ENCODE measurements at regions not wholly inside any gene's neighbourhood (a gene's known extent, or its start where the extent isn't known, plus 50 kb on each side); places are given as distances from the start of the nearest gene placed in this dataset.

DNA sequence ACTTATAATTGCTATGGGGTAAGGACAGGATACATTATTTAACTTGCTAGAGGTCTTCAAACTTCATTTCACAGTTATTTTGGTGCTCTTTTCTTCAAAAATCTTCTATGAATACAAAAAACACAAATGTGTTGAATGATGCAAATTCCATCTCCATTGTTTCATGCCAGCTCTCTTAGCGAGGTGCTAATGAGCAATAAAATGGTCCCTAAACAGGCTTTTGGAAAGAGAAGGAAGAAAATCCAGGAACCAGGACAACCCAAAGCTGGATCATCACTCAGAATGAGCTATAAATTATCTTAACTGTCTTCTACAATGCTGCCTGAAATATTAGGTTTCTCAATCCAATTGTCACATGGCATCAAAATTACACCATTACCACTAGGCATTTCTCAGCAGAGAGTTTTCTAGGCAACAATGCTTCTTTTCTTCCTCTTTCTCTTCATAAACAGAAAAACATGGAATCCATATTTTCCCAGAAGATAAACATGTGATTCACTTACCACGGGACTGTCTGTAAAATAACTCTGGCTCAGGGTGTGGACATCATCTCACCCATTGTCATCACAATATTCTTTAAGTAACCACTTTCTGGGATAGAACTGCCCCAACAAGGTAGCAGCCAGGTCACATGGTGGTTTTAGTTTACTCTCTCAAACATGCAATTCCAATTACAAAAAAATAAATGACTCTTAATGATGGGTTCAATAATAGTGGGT lies 249.4 kb downstream of the NPR3 start:
- no peaks in the 10 kb centered on the region for H3K9me3 ChIP-seq (ENCODE audit: control insufficient read depth, low read length)
- H3K4me3 ChIP-seq (ENCODE audit: low read length) = no peak overlapping the region
- no peaks in the 10 kb centered on the region for H3K4me1 ChIP-seq (ENCODE audit: control insufficient read depth, insufficient read depth, low read length)
- no peaks in the 10 kb centered on the region for H3K36me3 ChIP-seq (ENCODE audit: control insufficient read depth, insufficient read depth, low read length)
- H3K9ac ChIP-seq (ENCODE audit: low read length) = no peak overlapping the region
- H3K27me3 ChIP-seq (ENCODE audit: control insufficient read depth, insufficient read depth, low read length) = no peaks in the 10 kb centered on the region

DNA sequence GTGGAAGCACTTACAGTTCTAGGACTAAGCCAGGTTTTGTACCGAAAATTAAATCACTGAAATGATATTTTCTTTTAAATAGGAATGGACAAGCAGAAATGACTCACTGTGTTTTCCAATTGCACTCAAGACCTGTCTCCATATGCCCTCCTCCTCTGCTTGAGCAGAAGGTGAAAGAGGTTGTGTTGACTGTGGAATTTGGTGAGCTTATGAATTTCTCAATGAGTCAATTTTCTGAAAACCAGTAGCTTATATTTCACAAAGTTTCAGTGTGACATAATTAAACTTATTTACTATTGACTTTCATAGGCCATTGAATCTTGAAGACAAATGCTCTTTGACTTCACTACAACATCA lies 249.9 kb downstream of the NPR3 start:
- Histone ChIP-seq H3K36me3 (ENCODE audit: control insufficient read depth, insufficient read depth, low read length) (no peaks in the 10 kb centered on the region), H3K9ac (ENCODE audit: low read length) (no peak overlapping the region), H3K27me3 (ENCODE audit: control insufficient read depth, insufficient read depth, low read length) (no peaks in the 10 kb centered on the region), H3K9me3 (ENCODE audit: control insufficient read depth, low read length) (no peaks in the 10 kb centered on the region), H3K4me1 (ENCODE audit: control insufficient read depth, insufficient read depth, low read length) (no peaks in the 10 kb centered on the region), H3K4me3 (ENCODE audit: low read length) (no peak overlapping the region)

DNA sequence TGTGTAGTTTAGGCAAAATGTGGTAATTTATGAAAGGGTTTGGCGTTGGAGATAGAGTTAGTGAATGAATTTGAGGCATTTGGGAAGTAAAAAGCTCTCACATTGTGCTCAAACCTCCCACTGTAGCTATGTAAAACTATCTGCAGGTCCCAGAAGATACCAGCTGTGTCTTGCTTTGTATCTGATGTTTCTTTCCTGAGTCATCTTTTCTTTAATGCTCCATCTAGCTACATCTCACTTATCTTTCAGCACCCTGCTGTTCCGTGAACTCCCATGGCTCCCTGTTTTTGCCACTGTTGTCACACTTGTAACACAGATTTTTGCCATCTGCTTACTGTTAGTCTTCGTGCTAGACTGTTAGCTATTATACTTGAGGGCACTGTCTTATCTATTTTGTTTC lies 253.1 kb downstream of the NPR3 start:
- Histone ChIP-seq H3K9me3 (ENCODE audit: control insufficient read depth, low read length) (no peaks in the 10 kb centered on the region), H3K4me3 (ENCODE audit: low read length) (no peak overlapping the region), H3K9ac (ENCODE audit: low read length) (no peak overlapping the region), H3K36me3 (ENCODE audit: control insufficient read depth, insufficient read depth, low read length) (no peaks in the 10 kb centered on the region), H3K4me1 (ENCODE audit: control insufficient read depth, insufficient read depth, low read length) (no peaks in the 10 kb centered on the region), H3K27me3 (ENCODE audit: control insufficient read depth, insufficient read depth, low read length) (no peaks in the 10 kb centered on the region)

DNA sequence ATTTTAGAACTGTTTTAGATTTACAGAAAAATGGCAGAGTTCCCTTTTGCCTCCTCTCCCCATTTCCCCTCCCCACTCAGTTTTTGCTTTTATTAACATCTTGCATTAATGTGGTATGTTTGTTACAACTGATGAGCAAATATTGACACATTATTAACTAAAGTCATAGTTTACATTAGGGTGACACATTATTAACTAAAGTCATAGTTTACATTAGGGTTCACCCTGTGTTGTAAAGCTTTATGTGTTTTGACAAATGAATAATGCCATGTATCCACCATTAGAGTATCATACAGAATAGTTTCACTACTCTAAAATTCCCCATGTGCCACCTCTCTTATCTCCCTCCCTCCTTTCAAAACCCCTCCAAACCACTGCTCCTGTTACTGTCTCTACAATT lies 262.5 kb downstream of the NPR3 start:
- H3K4me1 ChIP-seq (ENCODE audit: control insufficient read depth, insufficient read depth, low read length) = no peaks in the 10 kb centered on the region
- H3K4me3 ChIP-seq (ENCODE audit: low read length) = no peak overlapping the region
- no peak overlapping the region for H3K9ac ChIP-seq (ENCODE audit: low read length)
- no peaks in the 10 kb centered on the region for H3K27me3 ChIP-seq (ENCODE audit: control insufficient read depth, insufficient read depth, low read length)
- H3K9me3 ChIP-seq (ENCODE audit: control insufficient read depth, low read length) = no peaks in the 10 kb centered on the region
- H3K36me3 ChIP-seq (ENCODE audit: control insufficient read depth, insufficient read depth, low read length) = no peaks in the 10 kb centered on the region

DNA sequence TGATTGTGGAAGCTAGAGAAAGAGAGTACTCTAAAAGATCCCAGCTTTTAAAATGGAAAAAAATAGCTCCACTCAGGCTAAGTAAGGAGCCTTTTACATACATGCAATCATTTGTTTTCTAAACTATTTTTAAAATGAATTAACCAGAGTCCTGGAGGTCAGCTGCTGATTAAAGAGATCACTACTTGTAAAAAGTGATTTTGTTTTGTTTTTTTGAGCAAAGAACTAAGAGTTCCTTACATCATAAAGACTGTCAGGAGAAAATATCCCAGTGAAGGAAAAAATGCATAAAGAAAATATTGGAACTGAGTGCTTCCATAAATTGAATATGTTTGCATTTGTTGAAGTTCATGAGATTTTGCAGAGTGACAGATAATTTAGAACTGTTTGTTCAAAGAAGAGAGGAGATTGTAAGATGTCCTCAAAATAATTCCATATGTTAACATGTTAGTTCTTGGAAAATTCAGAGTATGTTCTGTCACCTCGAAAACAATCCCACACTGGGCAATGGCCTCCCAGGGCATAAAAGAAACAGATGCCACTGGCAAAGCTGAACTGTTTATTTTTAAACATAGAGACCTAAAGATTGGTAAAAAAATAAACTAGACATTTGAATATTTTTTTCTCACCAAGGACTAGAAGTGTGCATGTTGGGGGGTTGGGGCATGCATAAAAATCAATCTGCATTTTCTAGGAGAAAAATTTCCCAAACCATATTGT lies 264.7 kb downstream of the NPR3 start:
- Histone ChIP-seq H3K36me3 (ENCODE audit: control insufficient read depth, insufficient read depth, low read length) (no peaks in the 10 kb centered on the region), H3K9me3 (ENCODE audit: control insufficient read depth, low read length) (no peaks in the 10 kb centered on the region), H3K27me3 (ENCODE audit: control insufficient read depth, insufficient read depth, low read length) (no peaks in the 10 kb centered on the region), H3K4me1 (ENCODE audit: control insufficient read depth, insufficient read depth, low read length) (no peaks in the 10 kb centered on the region), H3K4me3 (ENCODE audit: low read length) (no peak overlapping the region), H3K9ac (ENCODE audit: low read length) (no peak overlapping the region)

DNA sequence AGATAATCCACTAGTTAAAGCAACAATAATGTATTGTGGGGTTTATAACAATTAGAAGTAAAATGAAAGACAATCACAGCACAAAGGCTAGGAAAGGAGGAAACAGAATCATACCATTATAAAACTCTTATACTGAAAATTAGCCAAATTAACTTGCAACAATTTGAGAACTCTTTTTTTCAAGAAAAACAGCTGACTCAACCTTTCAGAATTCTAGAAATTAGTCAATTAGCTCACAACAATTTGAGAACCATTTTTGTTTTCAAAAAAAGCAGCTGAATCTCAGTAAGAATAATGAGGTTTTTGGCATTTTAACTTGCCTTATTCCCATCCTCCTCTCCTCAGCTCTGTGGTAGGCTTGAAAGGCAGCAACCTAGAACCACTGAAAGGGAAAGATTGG lies 269.9 kb downstream of the NPR3 start:
- no peaks in the 10 kb centered on the region for H3K9me3 ChIP-seq (ENCODE audit: control insufficient read depth, low read length)
- no peak overlapping the region for H3K4me3 ChIP-seq (ENCODE audit: low read length)
- no peaks in the 10 kb centered on the region for H3K36me3 ChIP-seq (ENCODE audit: control insufficient read depth, insufficient read depth, low read length)
- H3K27me3 ChIP-seq (ENCODE audit: control insufficient read depth, insufficient read depth, low read length) = no peaks in the 10 kb centered on the region
- no peak overlapping the region for H3K9ac ChIP-seq (ENCODE audit: low read length)
- no peaks in the 10 kb centered on the region for H3K4me1 ChIP-seq (ENCODE audit: control insufficient read depth, insufficient read depth, low read length)

DNA sequence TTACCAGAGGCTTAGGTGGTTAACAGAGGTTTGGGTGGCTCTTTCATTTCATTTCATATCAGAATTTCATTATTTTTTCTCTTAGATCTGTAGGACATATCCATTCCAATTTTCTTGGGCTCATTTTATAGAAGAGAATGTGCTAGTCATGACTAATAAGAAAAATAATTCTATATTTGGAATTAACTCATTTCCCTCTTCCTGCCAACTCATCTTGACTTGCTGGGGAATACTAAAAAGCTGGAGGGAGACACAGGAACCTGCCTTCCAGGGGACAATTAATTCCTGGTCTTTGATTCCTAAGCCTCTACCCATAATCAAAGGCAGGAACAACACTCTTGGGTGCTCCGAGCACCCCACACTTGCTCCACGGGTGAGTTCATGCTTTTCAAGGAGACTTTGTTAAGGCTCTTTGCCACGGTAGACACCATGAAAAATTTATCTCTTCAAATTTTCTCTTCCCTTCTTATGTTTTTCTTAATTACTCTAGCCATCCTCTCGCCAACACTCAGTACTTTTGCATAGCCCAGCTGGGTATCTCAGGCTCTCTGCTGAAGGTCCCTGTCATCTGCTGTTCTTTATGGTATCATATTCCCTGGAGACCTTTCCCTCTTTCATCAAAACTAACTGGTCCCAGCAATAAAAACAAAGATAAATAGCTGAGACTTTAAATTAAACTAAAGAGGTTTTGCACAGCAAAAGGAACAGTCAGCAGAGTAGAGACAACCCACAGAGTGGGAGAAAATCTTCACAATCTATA lies 273.9 kb downstream of the NPR3 start:
- Histone ChIP-seq H3K4me1 (ENCODE audit: control insufficient read depth, insufficient read depth, low read length) (no peaks in the 10 kb centered on the region), H3K9ac (ENCODE audit: low read length) (no peak overlapping the region), H3K36me3 (ENCODE audit: control insufficient read depth, insufficient read depth, low read length) (no peaks in the 10 kb centered on the region), H3K9me3 (ENCODE audit: control insufficient read depth, low read length) (no peaks in the 10 kb centered on the region), H3K4me3 (ENCODE audit: low read length) (no peak overlapping the region), H3K27me3 (ENCODE audit: control insufficient read depth, insufficient read depth, low read length) (no peaks in the 10 kb centered on the region)

DNA sequence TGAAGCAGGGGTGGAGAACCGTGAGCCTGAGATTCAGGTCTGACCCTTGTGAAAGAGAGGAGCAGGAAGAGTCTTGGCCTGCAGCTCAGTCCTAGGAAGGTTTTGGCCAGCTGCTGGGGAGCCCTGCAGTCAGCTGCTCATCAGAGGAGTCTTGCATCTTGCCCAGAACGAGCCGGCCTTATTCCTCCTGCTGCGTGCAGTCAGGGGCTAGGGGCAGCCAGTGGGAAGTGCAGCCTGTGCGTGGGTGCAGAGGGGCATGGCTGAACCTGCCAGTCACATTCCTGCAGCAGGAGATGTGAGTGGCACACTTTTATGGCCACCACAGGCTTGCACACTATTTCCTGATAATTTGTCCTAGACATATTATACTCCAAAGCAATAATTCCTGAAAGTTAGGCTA lies 278.7 kb downstream of the NPR3 start:
- H3K4me3 ChIP-seq (ENCODE audit: low read length) = no peak overlapping the region
- no peaks in the 10 kb centered on the region for H3K4me1 ChIP-seq (ENCODE audit: control insufficient read depth, insufficient read depth, low read length)
- no peaks in the 10 kb centered on the region for H3K9me3 ChIP-seq (ENCODE audit: control insufficient read depth, low read length)
- no peak overlapping the region for H3K9ac ChIP-seq (ENCODE audit: low read length)
- H3K27me3 ChIP-seq (ENCODE audit: control insufficient read depth, insufficient read depth, low read length) = no peaks in the 10 kb centered on the region
- no peaks in the 10 kb centered on the region for H3K36me3 ChIP-seq (ENCODE audit: control insufficient read depth, insufficient read depth, low read length)

DNA sequence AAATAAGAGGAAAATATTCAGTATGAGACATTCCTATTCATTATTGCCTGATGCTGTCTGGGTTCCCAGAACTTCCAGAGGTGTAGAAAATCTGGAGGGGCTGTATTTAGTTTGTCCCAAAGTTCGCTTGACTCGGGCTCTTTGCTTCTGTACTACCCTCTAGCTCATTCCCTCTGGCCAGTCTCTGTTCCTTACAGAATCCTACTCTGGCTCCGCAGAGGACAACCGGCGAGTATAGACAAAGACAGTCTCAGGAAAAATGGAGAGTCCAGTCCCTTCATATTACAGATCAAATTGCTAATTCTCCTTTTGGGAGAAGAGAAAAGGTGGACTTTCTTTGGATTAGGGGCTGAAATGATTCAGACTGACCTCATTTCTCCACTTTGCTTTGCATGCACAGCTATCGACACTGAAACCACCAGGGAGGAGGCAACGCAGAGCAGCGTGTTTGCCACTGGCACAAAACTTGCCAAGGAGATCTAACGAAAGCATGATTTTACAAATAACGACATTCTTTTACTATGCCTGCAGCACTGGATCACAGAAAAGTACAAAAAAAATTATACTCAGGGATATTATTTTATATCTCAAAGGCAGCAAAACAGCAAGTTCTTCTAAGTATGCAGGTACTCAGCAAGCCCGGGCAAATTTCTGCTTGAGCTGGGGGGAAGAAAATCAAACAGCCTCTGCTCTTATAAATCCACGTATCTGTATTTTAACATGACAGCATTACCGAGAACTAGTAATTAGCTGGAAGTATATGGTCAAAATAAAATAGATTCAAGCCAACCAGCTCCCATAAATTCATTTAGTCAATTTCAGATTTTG lies 279.7 kb downstream of the NPR3 start:
- Histone ChIP-seq H3K36me3 (ENCODE audit: control insufficient read depth, insufficient read depth, low read length) (no peaks in the 10 kb centered on the region), H3K9ac (ENCODE audit: low read length) (no peak overlapping the region), H3K27me3 (ENCODE audit: control insufficient read depth, insufficient read depth, low read length) (no peaks in the 10 kb centered on the region), H3K4me1 (ENCODE audit: control insufficient read depth, insufficient read depth, low read length) (no peaks in the 10 kb centered on the region), H3K4me3 (ENCODE audit: low read length) (no peak overlapping the region), H3K9me3 (ENCODE audit: control insufficient read depth, low read length) (no peaks in the 10 kb centered on the region)

DNA sequence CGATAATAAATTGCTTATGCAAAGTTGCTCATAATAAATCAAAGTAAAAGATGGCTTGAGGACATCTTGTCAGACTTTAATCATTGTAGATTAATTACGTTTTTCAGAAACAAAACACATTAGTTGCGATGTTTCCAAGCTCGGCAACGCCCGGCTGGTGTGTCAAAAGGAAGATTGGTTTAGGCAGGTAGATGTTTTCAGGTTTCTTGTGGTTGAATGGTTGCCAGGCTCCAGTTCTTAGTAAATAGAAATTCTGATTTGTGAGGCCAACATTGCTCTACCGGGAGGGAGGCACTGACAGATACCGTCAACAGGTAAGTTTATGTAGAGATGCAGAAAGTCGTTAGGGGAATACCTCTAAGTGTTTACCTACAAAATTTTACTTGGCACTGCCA lies 280.3 kb downstream of the NPR3 start:
- H3K4me1 ChIP-seq (ENCODE audit: control insufficient read depth, insufficient read depth, low read length) = no peaks in the 10 kb centered on the region
- H3K36me3 ChIP-seq (ENCODE audit: control insufficient read depth, insufficient read depth, low read length) = no peaks in the 10 kb centered on the region
- H3K9ac ChIP-seq (ENCODE audit: low read length) = no peak overlapping the region
- H3K9me3 ChIP-seq (ENCODE audit: control insufficient read depth, low read length) = no peaks in the 10 kb centered on the region
- H3K27me3 ChIP-seq (ENCODE audit: control insufficient read depth, insufficient read depth, low read length) = no peaks in the 10 kb centered on the region
- no peak overlapping the region for H3K4me3 ChIP-seq (ENCODE audit: low read length)

DNA sequence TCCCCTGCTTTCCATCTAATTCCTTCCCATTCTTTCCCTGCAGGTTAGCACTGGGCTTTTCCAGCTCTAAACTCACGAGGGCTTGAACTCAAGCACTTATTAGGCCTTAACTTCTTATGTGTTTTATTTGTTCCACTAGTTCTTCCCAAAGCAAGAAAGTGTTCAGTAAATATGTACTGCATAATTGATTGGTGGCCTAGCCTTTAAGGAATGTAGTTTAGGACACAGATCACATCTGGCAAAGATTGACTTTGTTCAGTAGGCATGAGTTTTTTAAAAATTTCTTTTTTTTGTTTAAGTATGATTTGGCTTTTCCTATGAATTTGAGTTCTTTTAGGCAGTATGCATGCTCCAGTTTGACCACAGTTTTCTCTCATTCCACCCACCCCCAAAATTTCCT lies 285.2 kb downstream of the NPR3 start:
- Histone ChIP-seq H3K9ac (ENCODE audit: low read length) (no peak overlapping the region), H3K4me3 (ENCODE audit: low read length) (no peak overlapping the region), H3K27me3 (ENCODE audit: control insufficient read depth, insufficient read depth, low read length) (no peaks in the 10 kb centered on the region), H3K9me3 (ENCODE audit: control insufficient read depth, low read length) (no peaks in the 10 kb centered on the region), H3K4me1 (ENCODE audit: control insufficient read depth, insufficient read depth, low read length) (no peaks in the 10 kb centered on the region), H3K36me3 (ENCODE audit: control insufficient read depth, insufficient read depth, low read length) (no peaks in the 10 kb centered on the region)
